A673 (cell line): ENCODE measurements at regions not wholly inside any gene's neighbourhood (a gene's known extent, or its start where the extent isn't known, plus 50 kb on each side); places are given as distances from the start of the nearest gene placed in this dataset.

Experiments
- BruUV-seq: library from RNA; stranded (reverse); fragments of 400-500 nt; replicated peaks from 2 replicates; lab custom pipeline; 2021; lab: Mats Ljungman, UMichigan
- CTCF ChIA-PET: fragments of 300-600 bp; sonication (Branson Sonifier 250); formaldehyde crosslinking; loops from one replicate; lab custom pipeline; 2022; ENCODE audit warnings: antibody characterized with exemption; lab: Charles Lee
- POLR2A ChIA-PET: fragments of 300-600 bp; sonication (Branson Sonifier 250); formaldehyde crosslinking; loops from one replicate; lab custom pipeline; 2022; ENCODE audit warnings: antibody characterized with exemption; ENCODE audit not compliant: low non-redundant PET; lab: Charles Lee
- DNase-seq: peaks from one replicate; pipeline ENCODE4 v3.0.0-alpha.2; 2015; ENCODE audit warnings: low spot score
- H3K27ac ChIP-seq: fragments of 200-600 bp; sonication (generic); 2 replicates; pipeline ENCODE4 v1.5.1; 2016; ENCODE audit warnings: mixed run types, low read depth, mild to moderate bottlenecking, mixed read lengths, antibody characterized with exemption, low read length; ENCODE audit not compliant: poor library complexity, severe bottlenecking
- H3K27me3 ChIP-seq: fragments of 200-600 bp; sonication (generic); replicated peaks from 2 replicates; pipeline ENCODE4 v1.6.1; 2017; ENCODE audit warnings: mixed run types, low read depth, mild to moderate bottlenecking, mixed read lengths, antibody characterized with exemption, low read length; ENCODE audit not compliant: insufficient read depth, poor library complexity
- H3K36me3 ChIP-seq: fragments of 200-600 bp; sonication (generic); 2 replicates; pipeline ENCODE4 v1.6.1; 2016; ENCODE audit warnings: mixed run types, mild to moderate bottlenecking, mixed read lengths, antibody characterized with exemption, low read length; ENCODE audit not compliant: insufficient read depth, poor library complexity, severe bottlenecking
- H3K4me1 ChIP-seq: fragments of 200-600 bp; sonication (generic); 2 replicates; pipeline ENCODE4 v1.6.1; 2017; ENCODE audit warnings: mixed run types, mild to moderate bottlenecking, mixed read lengths, antibody characterized with exemption, low read length; ENCODE audit not compliant: insufficient read depth, poor library complexity, severe bottlenecking
- H3K4me3 ChIP-seq: fragments of 200-600 bp; sonication (generic); 2 replicates; pipeline ENCODE4 v1.5.1; 2016; ENCODE audit warnings: low read depth, mixed run types, mild to moderate bottlenecking, mixed read lengths, low read length; ENCODE audit not compliant: poor library complexity, severe bottlenecking
- H3K9me3 ChIP-seq: fragments of 200-600 bp; sonication (generic); 2 replicates; pipeline ENCODE4 v1.6.1; 2016; ENCODE audit warnings: mixed run types, low read depth, mild to moderate bottlenecking, mixed read lengths, antibody characterized with exemption, low read length; ENCODE audit not compliant: poor library complexity, severe bottlenecking
- EZH2 ChIP-seq: fragments of 200-600 bp; sonication (generic); IDR thresholded peaks from 2 replicates; pipeline ENCODE4 v1.6.1; 2017; ENCODE audit warnings: borderline replicate concordance, low read depth, mild to moderate bottlenecking, mixed read lengths, antibody characterized with exemption, low read length; ENCODE audit not compliant: poor library complexity, severe bottlenecking
- intact Hi-C: fragments of 100-400 bp; cut with micrococcal nuclease; formaldehyde crosslinking; loops from one replicate; pipeline ENCODE4 v1.10.0; 2022; ENCODE audit not compliant: unreplicated experiment
- TF ChIP-seq, protein P1 (sequence below): fragments of 300-800, 200-600 bp; sonication (generic); conservative IDR thresholded peaks from 2 replicates; pipeline ENCODE4 v1.5.1; 2017; ENCODE audit warnings: low read depth, mild to moderate bottlenecking, antibody characterized with exemption, low read length, moderate library complexity, mixed read lengths

DNA sequence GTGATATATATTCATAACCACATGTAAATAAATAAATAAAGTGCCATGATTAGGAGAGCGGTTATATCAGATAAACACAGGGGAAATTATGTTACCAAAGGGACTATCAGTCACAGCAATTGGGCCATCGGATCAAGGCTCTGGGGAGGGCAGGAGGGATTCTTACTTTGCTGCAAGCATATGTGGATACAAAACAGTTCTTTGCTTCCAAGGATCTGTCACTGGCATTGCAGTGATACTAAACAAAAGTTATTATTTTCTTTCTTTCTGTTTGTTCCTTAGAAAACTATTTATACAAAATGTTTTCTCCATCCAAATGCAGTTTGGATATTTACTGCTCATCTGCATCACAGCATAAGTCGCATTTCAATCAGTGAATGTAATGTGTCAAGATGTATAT, 188.4 kb upstream of the MGMT start:
- Histone ChIP-seq H3K4me3 (no peak overlapping the region), H3K27me3 (no peaks in the 10 kb centered on the region), H3K4me1 (peaks cover 16% of the 10 kb centered on the region), H3K27ac (no peak overlapping the region), H3K9me3 (peaks cover 14% of the 10 kb centered on the region), H3K36me3 (peaks cover 12% of the 10 kb centered on the region)
- BruUV-seq: no TSS peak
- TF ChIP-seq EZH2: no peak
- TF ChIP-seq, protein P1, sequence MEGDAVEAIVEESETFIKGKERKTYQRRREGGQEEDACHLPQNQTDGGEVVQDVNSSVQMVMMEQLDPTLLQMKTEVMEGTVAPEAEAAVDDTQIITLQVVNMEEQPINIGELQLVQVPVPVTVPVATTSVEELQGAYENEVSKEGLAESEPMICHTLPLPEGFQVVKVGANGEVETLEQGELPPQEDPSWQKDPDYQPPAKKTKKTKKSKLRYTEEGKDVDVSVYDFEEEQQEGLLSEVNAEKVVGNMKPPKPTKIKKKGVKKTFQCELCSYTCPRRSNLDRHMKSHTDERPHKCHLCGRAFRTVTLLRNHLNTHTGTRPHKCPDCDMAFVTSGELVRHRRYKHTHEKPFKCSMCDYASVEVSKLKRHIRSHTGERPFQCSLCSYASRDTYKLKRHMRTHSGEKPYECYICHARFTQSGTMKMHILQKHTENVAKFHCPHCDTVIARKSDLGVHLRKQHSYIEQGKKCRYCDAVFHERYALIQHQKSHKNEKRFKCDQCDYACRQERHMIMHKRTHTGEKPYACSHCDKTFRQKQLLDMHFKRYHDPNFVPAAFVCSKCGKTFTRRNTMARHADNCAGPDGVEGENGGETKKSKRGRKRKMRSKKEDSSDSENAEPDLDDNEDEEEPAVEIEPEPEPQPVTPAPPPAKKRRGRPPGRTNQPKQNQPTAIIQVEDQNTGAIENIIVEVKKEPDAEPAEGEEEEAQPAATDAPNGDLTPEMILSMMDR: no peak
- CTCF ChIA-PET: no interaction called here
- intact Hi-C loops: no loop called here
- no peak for DNase-seq
- POLR2A ChIA-PET: no interaction called here

DNA sequence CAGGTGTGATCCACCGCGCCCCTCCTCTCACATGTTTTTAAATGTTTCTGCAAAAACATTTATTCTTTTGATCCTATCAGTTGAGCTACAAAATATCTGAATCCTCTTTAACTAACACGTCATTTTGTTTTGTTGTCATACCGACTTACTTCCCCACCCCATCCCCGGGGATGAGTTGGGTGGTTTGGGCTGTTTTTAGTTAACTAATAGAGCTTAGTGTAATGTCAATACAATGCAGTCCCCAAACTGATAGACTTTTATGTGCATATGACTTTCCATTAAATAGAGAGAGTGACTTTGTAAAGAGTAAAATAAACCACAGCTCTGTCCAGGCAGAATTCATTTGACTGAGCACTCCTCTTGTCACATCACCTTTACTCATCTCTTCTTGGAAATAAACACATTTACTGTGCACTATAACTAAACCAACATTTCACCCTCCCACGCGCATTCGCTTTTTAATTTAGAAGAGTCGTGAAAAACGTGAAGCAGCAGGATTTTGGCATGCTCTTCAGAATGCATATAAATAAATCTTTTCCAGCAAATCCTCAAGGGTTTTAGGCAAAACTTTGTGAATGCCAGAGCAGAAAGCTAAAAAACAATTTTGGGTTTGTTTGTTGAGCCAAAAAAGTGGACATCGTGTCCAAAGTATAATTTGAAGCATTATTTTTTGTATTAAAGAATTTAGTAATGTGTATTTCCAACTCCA, 187.4 kb upstream of the MGMT start:
- H3K9me3 ChIP-seq: peaks cover 14% of the 10 kb centered on the region
- H3K27ac ChIP-seq: peak overlapping the region; percentile 15
- ChIA-PET POLR2A (no interaction called here), CTCF (no interaction called here)
- H3K36me3 ChIP-seq: peaks cover 12% of the 10 kb centered on the region
- no peaks in the 10 kb centered on the region for H3K27me3 ChIP-seq
- H3K4me3 ChIP-seq: no peak overlapping the region
- DNase-seq: no peak
- BruUV-seq: no TSS peak
- no peak for TF ChIP-seq EZH2
- TF ChIP-seq, protein P1: no peak
- H3K4me1 ChIP-seq: peaks cover 16% of the 10 kb centered on the region
- intact Hi-C loops: no loop called here

DNA sequence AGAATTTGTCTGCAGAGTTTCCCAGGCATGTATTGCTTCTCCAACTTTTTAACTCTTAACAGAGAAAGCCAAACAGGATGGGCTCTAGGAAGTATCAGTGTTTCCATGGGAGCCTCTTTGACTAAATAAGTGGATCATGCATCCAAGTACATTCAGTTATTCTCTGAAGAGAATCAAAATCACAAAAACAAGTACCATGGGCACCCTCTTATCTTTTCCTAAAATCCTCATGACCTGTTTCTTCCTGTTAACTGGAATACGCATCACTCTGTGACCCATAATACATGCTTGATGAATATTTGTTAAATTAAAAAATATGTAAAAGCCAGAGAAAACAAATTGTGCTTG, 186.9 kb upstream of the MGMT start:
- BruUV-seq: no TSS peak
- peak overlapping the region; percentile 15 for H3K27ac ChIP-seq
- intact Hi-C loops: no loop called here
- H3K4me3 ChIP-seq: no peak overlapping the region
- TF ChIP-seq EZH2: no peak
- TF ChIP-seq, protein P1: no peak
- peaks cover 12% of the 10 kb centered on the region for H3K36me3 ChIP-seq
- POLR2A ChIA-PET: no interaction called here
- H3K4me1 ChIP-seq: peaks cover 16% of the 10 kb centered on the region
- H3K27me3 ChIP-seq: no peaks in the 10 kb centered on the region
- H3K9me3 ChIP-seq: peaks cover 14% of the 10 kb centered on the region
- DNase-seq: no peak
- CTCF ChIA-PET: no interaction called here
